Neural crest cell (in vitro differentiated cells): ENCODE measurements at regions not wholly inside any gene's neighbourhood (a gene's known extent, or its start where the extent isn't known, plus 50 kb on each side); places are given as distances from the start of the nearest gene placed in this dataset.
"Not testable (repeated sequence)": the region's sequence is repeated elsewhere in the genome, so short reads cannot be mapped to it uniquely, and the experiment has no call there.

ENCODE experiments used
- DNase-seq: peaks from one replicate; pipeline ENCODE4 v3.0.0; 2021; ENCODE audit warnings: low read depth, mixed read lengths, low spot score
- H3K27ac Mint-ChIP-seq: one replicate; pipeline ENCODE4 v1.8.0; 2021; ENCODE audit warnings: mild to moderate bottlenecking, mixed read lengths; ENCODE audit not compliant: unreplicated experiment
- H3K27me3 Mint-ChIP-seq: 2 replicates; pipeline ENCODE4 v1.8.0; 2021; ENCODE audit warnings: low read depth, mild to moderate bottlenecking, mixed read lengths
- H3K36me3 Mint-ChIP-seq: 2 replicates; pipeline ENCODE4 v1.8.0; 2021; ENCODE audit warnings: low read depth, mild to moderate bottlenecking, mixed read lengths
- H3K4me1 Mint-ChIP-seq: 2 replicates; pipeline ENCODE4 v1.8.0; 2021; ENCODE audit warnings: mixed read lengths
- H3K4me3 Mint-ChIP-seq: one replicate; pipeline ENCODE4 v1.8.0; 2021; ENCODE audit warnings: mild to moderate bottlenecking, mixed read lengths
- H3K9me3 Mint-ChIP-seq: 2 replicates; pipeline ENCODE4 v1.8.0; 2021; ENCODE audit warnings: mixed read lengths
- CTCF ChIP-seq: fragments of 200-600 bp; sonication (generic); conservative IDR thresholded peaks from 2 replicates; pipeline ENCODE4 v1.5.0; 2021; ENCODE audit warnings: antibody characterized with exemption, mild to moderate bottlenecking

GRCh38 chr1:70718086-70718630 is 307.1 kb downstream of the CTH start:
- Mint-ChIP-seq H3K4me1 (no peaks in the 10 kb centered on the region), H3K4me3 (no peak overlapping the region), H3K36me3 (no peaks in the 10 kb centered on the region), H3K9me3 (peaks cover 3% of the 10 kb centered on the region), H3K27ac (no peak overlapping the region), H3K27me3 (peaks cover 30% of the 10 kb centered on the region)
- TF ChIP-seq CTCF: no peak
- no peak for DNase-seq

GRCh38 chr1:70719154-70719553 is 308.1 kb downstream of the CTH start:
- no peaks in the 10 kb centered on the region for H3K36me3 Mint-ChIP-seq
- no peak for TF ChIP-seq CTCF
- peaks cover 34% of the 10 kb centered on the region for H3K27me3 Mint-ChIP-seq
- no peak overlapping the region for H3K4me3 Mint-ChIP-seq
- DNase-seq: no peak
- H3K9me3 Mint-ChIP-seq: peaks cover 8% of the 10 kb centered on the region
- H3K27ac Mint-ChIP-seq: no peak overlapping the region
- no peaks in the 10 kb centered on the region for H3K4me1 Mint-ChIP-seq

GRCh38 chr1:70720109-70720508 is 309.0 kb downstream of the CTH start:
- peaks cover 12% of the 10 kb centered on the region for H3K9me3 Mint-ChIP-seq
- TF ChIP-seq CTCF: no peak
- H3K36me3 Mint-ChIP-seq: no peaks in the 10 kb centered on the region
- peaks cover 32% of the 10 kb centered on the region for H3K27me3 Mint-ChIP-seq
- H3K4me1 Mint-ChIP-seq: no peaks in the 10 kb centered on the region
- no peak for DNase-seq
- no peak overlapping the region for H3K4me3 Mint-ChIP-seq
- no peak overlapping the region for H3K27ac Mint-ChIP-seq

GRCh38 chr1:70720521-70720920 is 309.5 kb downstream of the CTH start:
- Mint-ChIP-seq H3K4me1 (no peaks in the 10 kb centered on the region), H3K27me3 (peaks cover 32% of the 10 kb centered on the region), H3K9me3 (peaks cover 16% of the 10 kb centered on the region), H3K27ac (no peak overlapping the region), H3K36me3 (peaks cover 3% of the 10 kb centered on the region), H3K4me3 (no peak overlapping the region)
- no peak for DNase-seq
- no peak for TF ChIP-seq CTCF

- peaks cover 19% of the 10 kb centered on the region for H3K9me3 Mint-ChIP-seq
- no peak overlapping the region for H3K27ac Mint-ChIP-seq
- TF ChIP-seq CTCF: no peak
- H3K27me3 Mint-ChIP-seq: peaks cover 15% of the 10 kb centered on the region
- DNase-seq: no peak
- no peaks in the 10 kb centered on the region for H3K4me1 Mint-ChIP-seq
- peaks cover 3% of the 10 kb centered on the region for H3K36me3 Mint-ChIP-seq
- H3K4me3 Mint-ChIP-seq: no peak overlapping the region
Measured at GRCh38 chr1:70727886-70728489, 316.9 kb downstream of the CTH start.

GRCh38 chr1:70736518-70736917 is 311.1 kb downstream of the PTGER3 start:
- not testable (repeated sequence) for H3K4me1 Mint-ChIP-seq

More at GRCh38 chr1:70736518-70736917, 311.1 kb downstream of the PTGER3 start:
- H3K27ac Mint-ChIP-seq, H3K27me3 Mint-ChIP-seq, H3K4me3 Mint-ChIP-seq, H3K36me3 Mint-ChIP-seq, DNase-seq, H3K9me3 Mint-ChIP-seq: not testable (repeated sequence)
